Liver (tissue), 8 donors: ENCODE measurements at regions not wholly inside any gene's neighbourhood (a gene's known extent, or its start where the extent isn't known, plus 50 kb on each side); places are given as distances from the start of the nearest gene placed in this dataset.

Source experiments
- DNase-seq: peaks from one replicate; pipeline ENCODE4 v3.0.0-alpha.2; 2017; ENCODE audit warnings: low spot score
- H3K27ac ChIP-seq, 2 donors: one replicate each; pipeline ENCODE4 v1.7.0; 2013; ENCODE audit warnings: inconsistent platforms in 2 of 2, low read length in 2 of 2, control low read depth in 1 of 2, low read depth in 1 of 2, mild to moderate bottlenecking in 1 of 2
- H3K27me3 ChIP-seq, 4 donors: one replicate each; pipeline versions ENCODE4 v1.6.1 to v1.7.0; 2013; ENCODE audit warnings: low read length in 3 of 4, inconsistent platforms in 1 of 4, mild to moderate bottlenecking in 1 of 4, moderate library complexity in 1 of 4; ENCODE audit not compliant: control insufficient read depth in 4 of 4, insufficient read depth in 4 of 4
- H3K36me3 ChIP-seq, 4 donors: one replicate each; pipeline versions ENCODE4 v1.6.1 to v1.7.0; 2013; ENCODE audit warnings: low read length in 3 of 4, mild to moderate bottlenecking in 3 of 4, low read depth in 1 of 4, moderate library complexity in 1 of 4; ENCODE audit not compliant: control insufficient read depth in 4 of 4, insufficient read depth in 3 of 4
- H3K4me1 ChIP-seq, 4 donors: one replicate each; pipeline versions ENCODE4 v1.6.1 to v1.7.0; 2013; ENCODE audit warnings: low read length in 3 of 4, mild to moderate bottlenecking in 3 of 4, moderate library complexity in 1 of 4; ENCODE audit not compliant: control insufficient read depth in 4 of 4, insufficient read depth in 4 of 4
- H3K4me3 ChIP-seq, 3 donors: one replicate each; pipeline versions ENCODE4 v1.6.1 to v1.7.0; 2013; ENCODE audit warnings: low read length in 3 of 3, control low read depth in 1 of 3, low read depth in 1 of 3, mild to moderate bottlenecking in 1 of 3
- H3K9ac ChIP-seq, 2 donors: one replicate each; pipeline ENCODE4 v1.7.0; 2013; ENCODE audit warnings: low read length in 2 of 2, mild to moderate bottlenecking in 2 of 2, moderate library complexity in 2 of 2, control low read depth in 1 of 2, low read depth in 1 of 2
- H3K9me3 ChIP-seq, 4 donors: one replicate each; pipeline versions ENCODE4 v1.6.1 to v1.7.0; 2013; ENCODE audit warnings: low read length in 3 of 4; ENCODE audit not compliant: control insufficient read depth in 4 of 4
- ATF3 ChIP-seq: IDR thresholded peaks from 2 replicates; pipeline ENCODE4 v1.6.1; 2016; ENCODE audit warnings: antibody characterized with exemption
- CTCF ChIP-seq: fragments of 150-350 bp; IDR thresholded peaks from 2 replicates; pipeline ENCODE4 v1.5.1; 2017; ENCODE audit warnings: improper control_type of control experiment, low read depth, low read length; ENCODE audit not compliant: missing input control
- EGR1 ChIP-seq, 2 donors: IDR thresholded peaks; 2 replicates each; pipeline ENCODE4 v1.6.1; 2016 to 2018; ENCODE audit warnings: antibody characterized with exemption in 2 of 2, low read depth in 2 of 2
- FOXA1 ChIP-seq: IDR thresholded peaks from 2 replicates; pipeline ENCODE4 v1.6.1; 2016; ENCODE audit warnings: antibody characterized with exemption
- FOXA2 ChIP-seq: IDR thresholded peaks from 2 replicates; pipeline ENCODE4 v1.6.1; 2016; ENCODE audit warnings: antibody characterized with exemption
- GABPA ChIP-seq, 2 donors: IDR thresholded peaks in 1 of 2; conservative IDR thresholded peaks in 1 of 2; 2 replicates each; pipeline ENCODE4 v1.6.1; 2016; ENCODE audit warnings: antibody characterized with exemption in 2 of 2, mild to moderate bottlenecking in 1 of 2, moderate library complexity in 1 of 2
- HNF4A ChIP-seq, 2 donors: conservative IDR thresholded peaks; 2 replicates each; pipeline ENCODE4 v1.6.1; 2016; ENCODE audit warnings: antibody characterized with exemption in 2 of 2, mild to moderate bottlenecking in 2 of 2
- HNF4G ChIP-seq: IDR thresholded peaks from 2 replicates; pipeline ENCODE4 v1.6.1; 2016; ENCODE audit warnings: antibody characterized with exemption
- JUND ChIP-seq, 2 donors: IDR thresholded peaks; 2 replicates each; pipeline ENCODE4 v1.6.1; 2016; ENCODE audit warnings: antibody characterized with exemption in 2 of 2
- MAX ChIP-seq: IDR thresholded peaks from 2 replicates; pipeline ENCODE4 v1.6.1; 2016; ENCODE audit warnings: antibody characterized with exemption
- NR2F2 ChIP-seq: IDR thresholded peaks from 2 replicates; pipeline ENCODE4 v1.6.1; 2016; ENCODE audit warnings: antibody characterized with exemption
- SP1 ChIP-seq: IDR thresholded peaks from 2 replicates; pipeline ENCODE4 v1.6.1; 2018; ENCODE audit warnings: antibody characterized with exemption, mild to moderate bottlenecking
- TAF1 ChIP-seq: conservative IDR thresholded peaks from 2 replicates; pipeline ENCODE4 v1.6.1; 2016; ENCODE audit warnings: antibody characterized with exemption, mild to moderate bottlenecking
- YY1 ChIP-seq: IDR thresholded peaks from 2 replicates; pipeline ENCODE4 v1.6.1; 2016; ENCODE audit warnings: antibody characterized with exemption, mild to moderate bottlenecking
- ZBTB33 ChIP-seq: IDR thresholded peaks from 2 replicates; pipeline ENCODE4 v1.6.1; 2016; ENCODE audit warnings: antibody characterized with exemption
- WGBS: extraction: QIAGEN DNeasy Blood & Tissue Kit; methylation state at CpG from one replicate; pipeline ENCODE4 v1.1.7; 2013; 5-methylcytosine and 5-hydroxymethylcytosine counted together
- donor health status: healthy.
- donor health status: healthy.
- donor health status: healthy.
- donor health status: healthy.
- donor health status: healthy.

GRCh38 chr7:25527665-25528170 is 299.4 kb upstream of the NPVF start:
- Histone ChIP-seq H3K36me3 (no peaks in the 10 kb centered on the region), H3K4me1 (no peaks in the 10 kb centered on the region), H3K9ac (no peak overlapping the region), H3K9me3 (no peaks in the 10 kb centered on the region), H3K27ac (no peak overlapping the region), H3K27me3 (no peaks in the 10 kb centered on the region), H3K4me3 (no peak overlapping the region)
- WGBS: 85% methylated on average over 7 of the region's 7 CpGs
- no peak for TF ChIP-seq TAF1
- TF ChIP-seq SP1: no peak
- no peak for TF ChIP-seq ZBTB33
- TF ChIP-seq HNF4A (conservative IDR thresholded peaks at IDR 0.05): no peak
- TF ChIP-seq YY1: no peak
- TF ChIP-seq NR2F2: no peak
- no peak for DNase-seq

- WGBS: 89% methylated on average over 15 of the region's 15 CpGs
- DNase-seq: no peak
- TF ChIP-seq CTCF: no peak
- TF ChIP-seq ATF3: no peak
- TF ChIP-seq GABPA (IDR thresholded peaks at IDR 0.05 in 1 of 2, conservative IDR thresholded peaks at IDR 0.05 in 1 of 2): no peak
- TF ChIP-seq TAF1: no peak
- TF ChIP-seq FOXA2: no peak
- no peak for TF ChIP-seq EGR1 (IDR thresholded peaks at IDR 0.05; ENCODE audit: low read depth in 2 of 2)
- TF ChIP-seq NR2F2: no peak
- TF ChIP-seq MAX: no peak
- TF ChIP-seq HNF4G: no peak
- H3K27ac ChIP-seq: no peak overlapping the region
- no peaks in the 10 kb centered on the region for H3K9me3 ChIP-seq
- no peaks in the 10 kb centered on the region for H3K36me3 ChIP-seq
- no peak overlapping the region for H3K4me3 ChIP-seq
- no peak overlapping the region for H3K9ac ChIP-seq
- H3K27me3 ChIP-seq: peaks cover 0 to 2% (median 0%) of the 10 kb centered on the region in 4 donors
- no peaks in the 10 kb centered on the region for H3K4me1 ChIP-seq
These were observed 301.0 kb upstream of the NPVF start for GRCh38 chr7:25529320-25529719.

GRCh38 chr7:25536851-25537250 is 308.6 kb upstream of the NPVF start:
- Histone ChIP-seq H3K4me3 (no peak overlapping the region), H3K27me3 (peaks cover 0 to 2% (median 0%) of the 10 kb centered on the region in 4 donors), H3K9me3 (no peaks in the 10 kb centered on the region), H3K9ac (no peak overlapping the region), H3K27ac (no peak overlapping the region), H3K36me3 (no peaks in the 10 kb centered on the region), H3K4me1 (no peaks in the 10 kb centered on the region)
- WGBS: 79% methylated on average over 4 of the region's 4 CpGs
- no peak for DNase-seq
- TF ChIP-seq FOXA1 (no peak), CTCF (no peak), JUND (IDR thresholded peaks at IDR 0.05) (no peak), NR2F2 (no peak), GABPA (IDR thresholded peaks at IDR 0.05 in 1 of 2, conservative IDR thresholded peaks at IDR 0.05 in 1 of 2) (no peak)
